ENCODE measurements at regions not wholly inside any gene's neighbourhood (a gene's known extent, or its start where the extent isn't known, plus 50 kb on each side); places are given as distances from the start of the nearest gene placed in this dataset.

GRCh38 chr14:44108601-44109000 lies 398.5 kb downstream of the FSCB start:
- H3K4me3 ChIP-seq: no peak overlapping the region
- 83 to 100% methylated on average over 1 of the region's 1 CpG for WGBS, 2 donors (ENCODE audit: low coverage in 1 of 2)
- H3K27ac ChIP-seq: no peak overlapping the region
- H3K36me3 ChIP-seq: no peaks in the 10 kb centered on the region
- TF ChIP-seq POLR2A (IDR thresholded peaks at IDR 0.05): no peak
- no peak for TF ChIP-seq POLR2AphosphoS5 (IDR thresholded peaks at IDR 0.05)
- no peak for TF ChIP-seq CTCF (IDR thresholded peaks at IDR 0.05)
- no peak for TF ChIP-seq EP300 (IDR thresholded peaks at IDR 0.05)
- peaks cover 0 to 26% (median 0%) of the 10 kb centered on the region in 3 donors for H3K9me3 ChIP-seq
- ATAC-seq: no peak
- H3K27me3 ChIP-seq: no peaks in the 10 kb centered on the region
- H3K4me1 ChIP-seq: no peaks in the 10 kb centered on the region

- Histone ChIP-seq H3K27me3 (no peaks in the 10 kb centered on the region), H3K4me3 (no peak overlapping the region), H3K4me1 (no peaks in the 10 kb centered on the region), H3K36me3 (no peaks in the 10 kb centered on the region), H3K27ac (no peak overlapping the region), H3K9me3 (peaks cover 0 to 26% (median 0%) of the 10 kb centered on the region in 3 donors)
- no peak for ATAC-seq
- TF ChIP-seq CTCF (IDR thresholded peaks at IDR 0.05) (no peak), EP300 (IDR thresholded peaks at IDR 0.05) (no peak), POLR2AphosphoS5 (IDR thresholded peaks at IDR 0.05) (no peak), POLR2A (IDR thresholded peaks at IDR 0.05) (no peak)
- 67 to 86% methylated on average over 1 of the region's 1 CpG for WGBS, 2 donors (ENCODE audit: low coverage in 1 of 2)
Measured at GRCh38 chr14:44107156-44107555, 399.9 kb downstream of the FSCB start.

GRCh38 chr14:44099743-44100488 lies 407.2 kb downstream of the FSCB start:
- TF ChIP-seq CTCF (IDR thresholded peaks at IDR 0.05): no peak
- no peak for TF ChIP-seq POLR2A (IDR thresholded peaks at IDR 0.05)
- no peak for TF ChIP-seq POLR2AphosphoS5 (IDR thresholded peaks at IDR 0.05)
- TF ChIP-seq EP300 (IDR thresholded peaks at IDR 0.05): no peak
- Histone ChIP-seq H3K27me3 (no peaks in the 10 kb centered on the region), H3K9me3 (peaks cover 0 to 10% (median 0%) of the 10 kb centered on the region in 3 donors), H3K36me3 (no peaks in the 10 kb centered on the region), H3K4me1 (no peaks in the 10 kb centered on the region), H3K27ac (no peak overlapping the region), H3K4me3 (no peak overlapping the region)
- ATAC-seq: no peak
- 22 to 53% methylated on average over 1 of the region's 1 CpG for WGBS, 2 donors (ENCODE audit: low coverage in 1 of 2)

- Histone ChIP-seq H3K27ac (no peak overlapping the region), H3K9me3 (no peaks in the 10 kb centered on the region), H3K36me3 (no peaks in the 10 kb centered on the region), H3K4me1 (no peaks in the 10 kb centered on the region), H3K27me3 (no peaks in the 10 kb centered on the region), H3K4me3 (no peak overlapping the region)
- no peak for TF ChIP-seq POLR2A (IDR thresholded peaks at IDR 0.05)
- no peak for TF ChIP-seq POLR2AphosphoS5 (IDR thresholded peaks at IDR 0.05)
- no peak for TF ChIP-seq CTCF (IDR thresholded peaks at IDR 0.05)
- WGBS, 2 donors (ENCODE audit: low coverage in 1 of 2): 73 to 87% methylated on average over 2 of the region's 2 CpGs
- ATAC-seq: no peak
Measured at GRCh38 chr14:44081146-44081545, 425.9 kb downstream of the FSCB start.

- Histone ChIP-seq H3K27me3 (no peaks in the 10 kb centered on the region), H3K4me1 (no peaks in the 10 kb centered on the region), H3K9me3 (no peaks in the 10 kb centered on the region), H3K4me3 (no peak overlapping the region), H3K27ac (no peak overlapping the region), H3K36me3 (no peaks in the 10 kb centered on the region)
- no peak for TF ChIP-seq CTCF (IDR thresholded peaks at IDR 0.05)
- no peak for TF ChIP-seq POLR2AphosphoS5 (IDR thresholded peaks at IDR 0.05)
- TF ChIP-seq EP300 (IDR thresholded peaks at IDR 0.05): no peak
- TF ChIP-seq POLR2A (IDR thresholded peaks at IDR 0.05): no peak
- WGBS, 2 donors (ENCODE audit: low coverage in 1 of 2): 41 to 69% methylated on average over 1 to 3 of the region's 3 CpGs
- ATAC-seq: no peak
Measured at GRCh38 chr14:44070046-44070445, 437.0 kb downstream of the FSCB start.

Data from gastroesophageal sphincter (tissue), 4 donors.